ENCODE measurements at regions not wholly inside any gene's neighbourhood (a gene's known extent, or its start where the extent isn't known, plus 50 kb on each side); places are given as distances from the start of the nearest gene placed in this dataset.

- DNase-seq (ENCODE audit: extremely low read depth, insufficient read length), result no peak
- Histone ChIP-seq H3K4me3 (replicated peaks; ENCODE audit: low read depth, low read length) (no peak overlapping the region), H3K36me3 (ENCODE audit: control insufficient read depth, insufficient read depth, low read length) (no peaks in the 10 kb centered on the region), H3K27me3 (replicated peaks; ENCODE audit: control insufficient read depth, insufficient read depth, low read length) (no peaks in the 10 kb centered on the region)
- TF ChIP-seq CTCF (IDR thresholded peaks at IDR 0.05; ENCODE audit: insufficient read depth, low read length, poor library complexity, severe bottlenecking), result no peak
These were observed 81.7 kb upstream of the TMPRSS2 start for GRCh38 chr21:41589620-41590175.

DNA sequence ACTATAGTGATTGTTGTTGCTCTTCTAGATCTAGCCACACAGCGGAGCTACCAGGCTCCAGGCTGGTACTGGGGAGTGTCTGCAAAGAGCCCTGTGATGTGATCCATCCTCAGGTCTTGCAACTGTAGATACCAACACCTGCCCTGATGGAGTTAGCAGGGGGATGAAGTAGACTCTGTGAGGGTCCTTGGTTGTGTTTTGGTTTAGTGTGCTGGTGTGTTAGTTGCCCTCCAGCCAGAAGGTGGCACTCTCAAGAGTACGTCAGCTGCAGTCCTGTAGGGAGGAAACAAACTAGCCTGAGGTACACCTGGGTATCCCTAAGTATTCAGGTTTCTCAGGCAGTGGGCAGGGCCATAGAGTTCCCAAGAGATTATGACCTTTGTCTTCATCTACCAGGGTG is 81.2 kb upstream of the TMPRSS2 start:
- no peaks in the 10 kb centered on the region for H3K36me3 ChIP-seq (ENCODE audit: control insufficient read depth, insufficient read depth, low read length)
- DNase-seq (ENCODE audit: extremely low read depth, insufficient read length), result no peak
- TF ChIP-seq CTCF (IDR thresholded peaks at IDR 0.05; ENCODE audit: insufficient read depth, low read length, poor library complexity, severe bottlenecking), result peak; percentile 10
- H3K27me3 ChIP-seq (replicated peaks; ENCODE audit: control insufficient read depth, insufficient read depth, low read length), result no peaks in the 10 kb centered on the region
- H3K4me3 ChIP-seq (replicated peaks; ENCODE audit: low read depth, low read length), result no peak overlapping the region

GRCh38 chr21:41585199-41585994 is 77.4 kb upstream of the TMPRSS2 start:
- no peak for TF ChIP-seq CTCF (IDR thresholded peaks at IDR 0.05; ENCODE audit: insufficient read depth, low read length, poor library complexity, severe bottlenecking)
- H3K27me3 ChIP-seq (replicated peaks; ENCODE audit: control insufficient read depth, insufficient read depth, low read length), result no peaks in the 10 kb centered on the region
- DNase-seq (ENCODE audit: extremely low read depth, insufficient read length), result no peak
- H3K4me3 ChIP-seq (replicated peaks; ENCODE audit: low read depth, low read length), result no peak overlapping the region
- H3K36me3 ChIP-seq (ENCODE audit: control insufficient read depth, insufficient read depth, low read length), result no peaks in the 10 kb centered on the region

- no peaks in the 10 kb centered on the region for H3K27me3 ChIP-seq (replicated peaks; ENCODE audit: control insufficient read depth, insufficient read depth, low read length)
- no peak for DNase-seq (ENCODE audit: extremely low read depth, insufficient read length)
- TF ChIP-seq CTCF (IDR thresholded peaks at IDR 0.05; ENCODE audit: insufficient read depth, low read length, poor library complexity, severe bottlenecking), result no peak
- no peaks in the 10 kb centered on the region for H3K36me3 ChIP-seq (ENCODE audit: control insufficient read depth, insufficient read depth, low read length)
- H3K4me3 ChIP-seq (replicated peaks; ENCODE audit: low read depth, low read length), result no peak overlapping the region
These were observed 76.7 kb upstream of the TMPRSS2 start for GRCh38 chr21:41584603-41585176.

DNA sequence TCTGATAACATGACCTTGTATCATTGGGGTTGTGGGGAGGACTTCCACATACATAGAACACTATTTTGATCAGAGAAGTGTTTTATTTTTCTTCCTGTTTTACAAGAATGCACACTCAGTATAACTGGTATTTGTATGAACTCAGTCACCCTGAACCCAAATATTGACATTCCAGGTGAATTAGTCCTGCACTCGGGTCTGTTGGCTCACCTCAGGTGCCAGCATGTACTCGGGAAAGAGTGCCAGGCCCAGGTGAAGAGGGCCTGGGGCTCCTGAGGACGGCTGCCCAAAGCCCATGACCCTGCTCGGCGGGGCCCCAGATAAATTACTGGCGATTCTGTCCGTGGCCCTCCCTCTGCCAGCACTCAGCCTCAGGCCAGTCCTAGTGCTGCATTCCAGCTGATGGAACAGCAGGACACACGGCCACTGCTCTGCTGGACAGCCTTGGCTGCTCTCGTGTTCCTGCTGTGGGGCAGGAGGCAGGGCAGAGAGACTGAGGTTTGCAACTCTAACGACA is 75.4 kb upstream of the TMPRSS2 start:
- DNase-seq (ENCODE audit: extremely low read depth, insufficient read length), result no peak
- no peak for TF ChIP-seq CTCF (IDR thresholded peaks at IDR 0.05; ENCODE audit: insufficient read depth, low read length, poor library complexity, severe bottlenecking)
- Histone ChIP-seq H3K36me3 (ENCODE audit: control insufficient read depth, insufficient read depth, low read length) (no peaks in the 10 kb centered on the region), H3K27me3 (replicated peaks; ENCODE audit: control insufficient read depth, insufficient read depth, low read length) (no peaks in the 10 kb centered on the region), H3K4me3 (replicated peaks; ENCODE audit: low read depth, low read length) (no peak overlapping the region)
